SK-N-SH (cell line): ENCODE measurements at regions not wholly inside any gene's neighbourhood (a gene's known extent, or its start where the extent isn't known, plus 50 kb on each side); places are given as distances from the start of the nearest gene placed in this dataset.

Experiments used
- CTCF ChIA-PET: fragments of 300-600, 350-600 bp; formaldehyde crosslinking; extraction: SDS; loops from one replicate; lab custom pipeline; 2021; lab: Yijun Ruan, JAX
- POLR2A ChIA-PET: fragments of 350-600 bp; sonication (Branson Sonifier 250); formaldehyde crosslinking; extraction: SDS; loops from one replicate; lab custom pipeline; 2020; ENCODE audit warnings: antibody characterized with exemption, inconsistent platforms; lab: Yijun Ruan, JAX
- DNase-seq: peaks from one replicate; pipeline ENCODE4 v3.0.0; 2012
- H2AFZ ChIP-seq: fragments of 200-600 bp; sonication (generic); 2 replicates; pipeline ENCODE4 v1.8.1; 2016; ENCODE audit warnings: antibody characterized with exemption, mild to moderate bottlenecking, low read depth
- H3F3A ChIP-seq: fragments of 200-600 bp; sonication (generic); replicated peaks from 2 replicates; pipeline ENCODE3; 2016; ENCODE audit warnings: antibody characterized with exemption, mild to moderate bottlenecking; ENCODE audit not compliant: insufficient read depth
- H3K27ac ChIP-seq, 2 experiments: fragments of 200-500 bp in 1 of 2; fragments of 200-600 bp in 1 of 2; sonication (Bioruptor generic) in 1 of 2; sonication (generic), shearing (Covaris generic) in 1 of 2; 2 replicates each; pipeline versions ENCODE4 v1.5.1 to v1.6.1; 2014 to 2016; ENCODE audit warnings: low read depth in 2 of 2, inconsistent platforms in 1 of 2, low read length in 1 of 2, mild to moderate bottlenecking in 1 of 2, mixed read lengths in 1 of 2
- H3K27me3 ChIP-seq: fragments of 200-600 bp; sonication (generic), shearing (Covaris generic); 2 replicates; pipeline ENCODE4 v1.6.1; 2016; ENCODE audit warnings: mixed run types; ENCODE audit not compliant: insufficient read depth
- H3K36me3 ChIP-seq, 2 experiments: fragments of 200-500 bp in 1 of 2; fragments of 200-600 bp in 1 of 2; sonication (Bioruptor generic) in 1 of 2; sonication (generic) in 1 of 2; replicated peaks in 1 of 2; 2 replicates each; pipeline versions ENCODE3 to v1.5.1; 2014 to 2016; ENCODE audit warnings: low read length in 1 of 2, mild to moderate bottlenecking in 1 of 2; ENCODE audit not compliant: insufficient read depth in 2 of 2, control insufficient read depth in 1 of 2
- H3K4me1 ChIP-seq, 2 experiments: fragments of 200-500 bp in 1 of 2; fragments of 200-600 bp in 1 of 2; sonication (Bioruptor generic) in 1 of 2; sonication (generic), shearing (Covaris generic) in 1 of 2; 2 replicates each; pipeline versions ENCODE4 v1.5.1 to v1.6.1; 2014 to 2016; ENCODE audit warnings: low read depth in 1 of 2, low read length in 1 of 2, mixed run types in 1 of 2; ENCODE audit not compliant: insufficient read depth in 2 of 2, control insufficient read depth in 1 of 2
- H3K4me2 ChIP-seq: fragments of 200-600 bp; sonication (generic), shearing (Covaris generic); 2 replicates; pipeline ENCODE4 v1.6.1; 2017; ENCODE audit warnings: mixed run types
- H3K4me3 ChIP-seq, 2 experiments: fragments of 200-500 bp in 1 of 2; fragments of 200-600 bp in 1 of 2; sonication (Bioruptor generic) in 1 of 2; sonication (generic), shearing (Covaris generic) in 1 of 2; 2 replicates each; pipeline versions ENCODE4 v1.5.1 to v1.8.1; 2014 to 2016; ENCODE audit warnings: low read depth in 2 of 2, inconsistent platforms in 1 of 2, low read length in 1 of 2, mild to moderate bottlenecking in 1 of 2, mixed read lengths in 1 of 2, moderate library complexity in 1 of 2
- H3K79me2 ChIP-seq: fragments of 200-600 bp; sonication (generic); 2 replicates; pipeline ENCODE4 v1.8.1; 2017; ENCODE audit warnings: mild to moderate bottlenecking; ENCODE audit not compliant: insufficient read depth
- H3K9ac ChIP-seq: fragments of 200-600 bp; sonication (generic); 2 replicates; pipeline ENCODE4 v1.6.1; 2017; ENCODE audit warnings: mixed run types
- H3K9me2 ChIP-seq: fragments of 200-600 bp; sonication (generic); 2 replicates; pipeline ENCODE4 v1.6.1; 2017; ENCODE audit warnings: mixed run types
- H3K9me3 ChIP-seq: fragments of 200-600 bp; sonication (generic); 2 replicates; pipeline ENCODE4 v1.6.1; 2017; ENCODE audit warnings: mixed run types, mild to moderate bottlenecking, moderate library complexity
- H4K20me1 ChIP-seq: fragments of 200-600 bp; sonication (generic); 2 replicates; pipeline ENCODE4 v1.6.1; 2017; ENCODE audit warnings: mild to moderate bottlenecking, mixed run types; ENCODE audit not compliant: insufficient read depth
- EP300 ChIP-seq, 2 experiments: IDR thresholded peaks; 2 replicates each; pipeline versions ENCODE4 v1.4.0 to v1.6.1; 2012; ENCODE audit warnings: borderline replicate concordance in 1 of 2, low read depth in 1 of 2, low read length in 1 of 2
- EZH2phosphoT487 ChIP-seq: fragments of 200-600 bp; sonication (generic); IDR thresholded peaks from 2 replicates; pipeline ENCODE4 v1.6.1; 2017; ENCODE audit warnings: low read depth, mixed run types, mild to moderate bottlenecking, antibody characterized with exemption, moderate library complexity, borderline replicate concordance
- FOXJ3 ChIP-seq: sonication (generic); formaldehyde crosslinking; IDR thresholded peaks from 2 replicates; pipeline ENCODE4 v1.5.1; 2020; ENCODE audit warnings: mild to moderate bottlenecking, missing genetic modification reagents
- GABPA ChIP-seq: IDR thresholded peaks from 2 replicates; pipeline ENCODE4 v1.4.0; 2012; ENCODE audit warnings: low read depth, mild to moderate bottlenecking
- POLR2AphosphoS5 ChIP-seq: IDR thresholded peaks from 2 replicates; pipeline ENCODE4 v1.6.1; 2012; ENCODE audit warnings: low read depth, low read length
- RCOR1 ChIP-seq: fragments of 150-350 bp; IDR thresholded peaks from 2 replicates; pipeline ENCODE4 v1.6.1; 2017; ENCODE audit warnings: antibody characterized with exemption, low read length
- RFX5 ChIP-seq: IDR thresholded peaks from 2 replicates; pipeline ENCODE4 v1.6.1; 2012; ENCODE audit warnings: mild to moderate bottlenecking, improper control_type of control experiment, low read length
- RXRA ChIP-seq: IDR thresholded peaks from 2 replicates; pipeline ENCODE4 v1.4.0; 2012; ENCODE audit warnings: low read depth, mild to moderate bottlenecking, borderline replicate concordance
- SIN3A ChIP-seq: IDR thresholded peaks from 2 replicates; pipeline ENCODE4 v1.6.1; 2012; ENCODE audit warnings: low read depth, mild to moderate bottlenecking, low read length, moderate library complexity, borderline replicate concordance
- SMC3 ChIP-seq: IDR thresholded peaks from 2 replicates; pipeline ENCODE4 v1.6.1; 2012; ENCODE audit warnings: low read depth, low read length, improper control_type of control experiment
- whole genome bisulfite sequencing: methylation state at CpG from one replicate; pipeline ENCODE4 v1.1.6; 2017; ENCODE audit warnings: low lambda C conversion rate; 5-methylcytosine and 5-hydroxymethylcytosine counted together
- TF ChIP-seq, protein P1 (sequence below): IDR thresholded peaks from 2 replicates; pipeline ENCODE4; 2012
- TF ChIP-seq, protein P2 (sequence below): fragments of 150-350 bp; IDR thresholded peaks from 2 replicates; pipeline ENCODE4 v1.6.1; 2016; ENCODE audit warnings: mild to moderate bottlenecking, low read depth, low read length

DNA sequence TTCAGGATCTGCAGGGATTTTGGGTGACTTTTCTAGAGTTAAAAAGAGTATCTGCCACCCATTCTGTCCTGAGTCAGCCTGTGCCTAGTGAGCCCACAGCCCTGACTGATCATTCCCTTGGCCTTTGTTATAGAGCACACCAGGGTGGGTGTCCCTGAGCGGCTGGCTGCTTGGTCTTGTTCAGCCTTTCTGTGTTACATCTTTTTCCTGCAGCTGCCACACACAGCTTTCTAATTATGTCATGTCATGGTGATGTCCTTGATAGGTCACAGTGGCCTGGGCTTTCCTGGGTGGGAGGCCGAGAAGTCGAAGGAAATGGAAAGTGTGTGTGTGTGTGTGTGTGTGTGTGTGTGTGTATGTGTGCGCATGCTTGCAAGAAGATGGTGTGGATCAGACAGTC lies 293.2 kb upstream of the CRY1 start:
- peak overlapping the region in 1 of 2 experiments; percentile 66; a peak in 2 of 4 replicates for H3K27ac ChIP-seq
- no peaks in the 10 kb centered on the region for H4K20me1 ChIP-seq
- no peaks in the 10 kb centered on the region for H3K9me3 ChIP-seq
- H3K4me3 ChIP-seq = no peak overlapping the region
- WGBS = 79% methylated on average over 4 of the region's 4 CpGs
- no peaks in the 10 kb centered on the region for H3K27me3 ChIP-seq
- H3K79me2 ChIP-seq = no peaks in the 10 kb centered on the region
- TF ChIP-seq SIN3A = no peak
- peak in 1 of 2 experiments; percentile 31; a peak in 1 of 4 replicates for TF ChIP-seq EP300 (IDR thresholded peaks at IDR 0.05; ENCODE audit: borderline replicate concordance in 1 of 2, low read depth in 1 of 2, low read length in 1 of 2)
- no peak overlapping the region for H3K9ac ChIP-seq
- H3K9me2 ChIP-seq = no peaks in the 10 kb centered on the region
- H3K4me2 ChIP-seq = no peak overlapping the region
- H2AFZ ChIP-seq = no peak overlapping the region
- ChIA-PET CTCF (interaction anchor here (1.0 to 3.2 kb wide), 5 partner anchors 14 to 255 kb away, joined by 3 to 12 read pairs (median 5); no protein-coding TSS in a partner anchor), POLR2A (interaction anchor here (0.9 kb wide), 1 partner anchor 19 kb away, joined by 3 read pairs; no protein-coding TSS in a partner anchor)
- H3K4me1 ChIP-seq = peaks cover 0 to 23% of the 10 kb centered on the region in 2 experiments; a peak in 1 of 4 replicates
- no peaks in the 10 kb centered on the region for H3F3A ChIP-seq
- H3K36me3 ChIP-seq = no peaks in the 10 kb centered on the region
- DNase-seq = peak; percentile 47

DNA sequence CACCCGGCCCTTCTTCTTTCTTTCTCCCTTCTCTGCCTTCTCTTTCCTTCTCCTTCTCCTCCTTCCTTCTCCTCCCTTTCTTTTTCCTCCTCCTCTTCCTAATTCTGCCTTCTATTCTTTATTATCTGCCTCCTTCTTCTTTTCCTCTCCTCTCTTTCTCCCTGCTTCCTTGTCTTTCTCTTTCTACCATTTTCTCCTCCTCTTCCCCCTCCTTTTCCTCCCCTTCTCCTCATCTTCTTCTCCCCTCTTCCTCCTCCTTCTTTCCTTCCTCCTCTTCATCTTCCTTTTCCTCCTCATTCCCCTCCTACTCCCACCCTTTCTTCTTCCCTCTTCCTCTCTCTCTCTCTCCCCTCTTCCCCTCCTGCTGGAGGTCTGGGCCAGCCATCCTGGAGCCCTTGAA lies 294.9 kb upstream of the CRY1 start:
- H3F3A ChIP-seq = no peaks in the 10 kb centered on the region
- no peak for TF ChIP-seq SMC3
- no peak for TF ChIP-seq POLR2AphosphoS5
- no peak for TF ChIP-seq RFX5
- DNase-seq = no peak
- H3K27ac ChIP-seq = no peak overlapping the region
- H3K9me3 ChIP-seq = no peaks in the 10 kb centered on the region
- no peak overlapping the region for H3K9ac ChIP-seq
- no peak overlapping the region for H2AFZ ChIP-seq
- no peaks in the 10 kb centered on the region for H3K36me3 ChIP-seq
- H3K4me3 ChIP-seq = no peak overlapping the region
- H3K27me3 ChIP-seq = no peaks in the 10 kb centered on the region
- peaks cover 0 to 20% of the 10 kb centered on the region in 2 experiments; a peak in 1 of 4 replicates for H3K4me1 ChIP-seq
- no peaks in the 10 kb centered on the region for H3K79me2 ChIP-seq
- no peaks in the 10 kb centered on the region for H4K20me1 ChIP-seq
- ChIA-PET CTCF (no interaction called here), POLR2A (no interaction called here)
- no peak overlapping the region for H3K4me2 ChIP-seq
- H3K9me2 ChIP-seq = no peaks in the 10 kb centered on the region
- 66% methylated on average over 1 of the region's 1 CpG for WGBS

DNA sequence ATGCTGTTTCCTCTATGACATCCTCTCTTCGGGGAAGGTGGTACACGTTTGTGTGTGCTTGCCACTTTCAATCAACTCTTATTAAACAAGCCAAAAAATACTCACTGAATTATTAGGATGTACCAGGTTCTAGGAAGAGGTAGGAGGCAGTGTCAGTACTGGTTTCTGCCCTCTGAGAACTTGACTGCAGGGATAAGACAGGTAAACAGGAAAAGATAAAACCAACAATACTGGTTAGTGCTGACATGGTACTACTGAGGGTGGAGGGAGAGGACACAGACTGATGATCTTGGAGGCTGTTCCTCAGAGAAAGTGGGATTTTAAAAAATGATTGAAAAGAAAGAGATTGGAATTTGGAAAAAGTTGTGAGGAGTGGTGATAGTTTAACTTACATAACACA lies 295.2 kb upstream of the PWP1 start:
- H3K27ac ChIP-seq = no peak overlapping the region
- H3K9ac ChIP-seq = no peak overlapping the region
- ChIA-PET CTCF (interaction anchor here (0.8 to 1.8 kb wide), 4 partner anchors 10 to 259 kb away, joined by 3 to 7 read pairs (median 4); a partner anchor contains a TSS), POLR2A (no interaction called here)
- H2AFZ ChIP-seq = no peak overlapping the region
- no peak overlapping the region for H3K4me3 ChIP-seq
- no peaks in the 10 kb centered on the region for H4K20me1 ChIP-seq
- H3K36me3 ChIP-seq = no peaks in the 10 kb centered on the region
- 33% methylated on average over 2 of the region's 2 CpGs for WGBS
- H3K4me1 ChIP-seq = peaks cover 0 to 14% of the 10 kb centered on the region in 2 experiments; a peak in 1 of 4 replicates
- no peaks in the 10 kb centered on the region for H3K9me3 ChIP-seq
- H3K79me2 ChIP-seq = no peaks in the 10 kb centered on the region
- TF ChIP-seq RXRA (no peak), EZH2phosphoT487 (no peak), RCOR1 (no peak), RFX5 (no peak), FOXJ3 (CRISPR knock-in tag) (no peak), GABPA (no peak)
- TF ChIP-seq, protein P1, sequence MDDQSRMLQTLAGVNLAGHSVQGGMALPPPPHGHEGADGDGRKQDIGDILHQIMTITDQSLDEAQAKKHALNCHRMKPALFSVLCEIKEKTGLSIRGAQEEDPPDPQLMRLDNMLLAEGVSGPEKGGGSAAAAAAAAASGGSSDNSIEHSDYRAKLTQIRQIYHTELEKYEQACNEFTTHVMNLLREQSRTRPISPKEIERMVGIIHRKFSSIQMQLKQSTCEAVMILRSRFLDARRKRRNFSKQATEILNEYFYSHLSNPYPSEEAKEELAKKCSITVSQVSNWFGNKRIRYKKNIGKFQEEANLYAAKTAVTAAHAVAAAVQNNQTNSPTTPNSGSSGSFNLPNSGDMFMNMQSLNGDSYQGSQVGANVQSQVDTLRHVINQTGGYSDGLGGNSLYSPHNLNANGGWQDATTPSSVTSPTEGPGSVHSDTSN = no peak
- TF ChIP-seq, protein P2, sequence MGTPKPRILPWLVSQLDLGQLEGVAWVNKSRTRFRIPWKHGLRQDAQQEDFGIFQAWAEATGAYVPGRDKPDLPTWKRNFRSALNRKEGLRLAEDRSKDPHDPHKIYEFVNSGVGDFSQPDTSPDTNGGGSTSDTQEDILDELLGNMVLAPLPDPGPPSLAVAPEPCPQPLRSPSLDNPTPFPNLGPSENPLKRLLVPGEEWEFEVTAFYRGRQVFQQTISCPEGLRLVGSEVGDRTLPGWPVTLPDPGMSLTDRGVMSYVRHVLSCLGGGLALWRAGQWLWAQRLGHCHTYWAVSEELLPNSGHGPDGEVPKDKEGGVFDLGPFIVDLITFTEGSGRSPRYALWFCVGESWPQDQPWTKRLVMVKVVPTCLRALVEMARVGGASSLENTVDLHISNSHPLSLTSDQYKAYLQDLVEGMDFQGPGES = no peak
- H3K4me2 ChIP-seq = no peak overlapping the region
- no peaks in the 10 kb centered on the region for H3K9me2 ChIP-seq
- no peak for DNase-seq
- no peaks in the 10 kb centered on the region for H3F3A ChIP-seq
- no peaks in the 10 kb centered on the region for H3K27me3 ChIP-seq
